NCI-H128 (cell line): ENCODE measurements at regions not wholly inside any gene's neighbourhood (a gene's known extent, or its start where the extent isn't known, plus 50 kb on each side); places are given as distances from the start of the nearest gene placed in this dataset.
"Not testable (repeated sequence)": the region's sequence is repeated elsewhere in the genome, so short reads cannot be mapped to it uniquely, and the experiment has no call there.

Experiments
- DNase-seq: peaks from one replicate; lab custom pipeline; 2025; ENCODE audit not compliant: unreplicated experiment; lab: John Stamatoyannopoulos, UW

GRCh38 chr7:27032839-27033238 lies 63.0 kb downstream of the HOXA1 start:
- DNase-seq = peak; percentile 55

DNA sequence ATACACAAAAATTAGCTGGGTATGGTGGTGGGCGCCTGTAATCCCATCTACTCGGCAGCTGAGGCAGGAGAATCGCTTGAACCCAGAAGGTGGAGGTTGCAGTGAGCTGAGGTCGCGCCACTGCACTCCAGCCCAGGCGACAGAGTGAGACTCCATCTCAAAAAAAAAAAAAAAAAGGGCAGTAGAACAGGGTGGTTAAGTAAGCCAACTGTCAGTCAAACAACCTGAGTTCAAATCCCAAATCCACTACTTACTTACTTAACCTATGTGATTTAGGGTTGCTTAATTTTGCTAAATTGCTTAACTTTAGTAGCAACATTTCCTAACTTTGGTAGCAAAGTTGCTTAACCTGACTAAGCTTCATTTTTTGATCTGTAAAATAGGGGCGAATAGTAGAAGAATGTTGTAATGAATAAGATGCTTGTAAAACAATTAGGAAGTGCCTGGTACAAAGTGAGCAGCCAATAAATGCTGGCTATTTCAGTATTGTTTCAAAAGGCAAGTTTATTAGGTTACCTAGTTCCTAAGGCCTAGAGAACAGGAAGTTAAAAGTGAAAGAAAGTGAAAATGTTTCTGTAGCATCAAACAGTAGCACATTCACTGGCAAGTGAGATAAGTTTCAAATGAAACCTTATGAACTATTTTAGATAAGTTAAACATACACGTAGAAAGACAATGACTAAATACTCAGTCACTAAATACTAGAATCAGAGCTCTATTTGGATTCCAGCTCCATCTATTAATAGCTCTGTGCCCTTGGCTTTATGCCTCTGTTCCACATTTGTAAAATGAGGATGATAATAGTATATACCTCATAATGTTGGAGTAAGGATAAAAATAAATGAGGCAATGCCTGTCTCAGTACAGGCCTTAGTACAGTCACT lies 64.3 kb downstream of the HOXA1 start:
- no peak for DNase-seq

DNA sequence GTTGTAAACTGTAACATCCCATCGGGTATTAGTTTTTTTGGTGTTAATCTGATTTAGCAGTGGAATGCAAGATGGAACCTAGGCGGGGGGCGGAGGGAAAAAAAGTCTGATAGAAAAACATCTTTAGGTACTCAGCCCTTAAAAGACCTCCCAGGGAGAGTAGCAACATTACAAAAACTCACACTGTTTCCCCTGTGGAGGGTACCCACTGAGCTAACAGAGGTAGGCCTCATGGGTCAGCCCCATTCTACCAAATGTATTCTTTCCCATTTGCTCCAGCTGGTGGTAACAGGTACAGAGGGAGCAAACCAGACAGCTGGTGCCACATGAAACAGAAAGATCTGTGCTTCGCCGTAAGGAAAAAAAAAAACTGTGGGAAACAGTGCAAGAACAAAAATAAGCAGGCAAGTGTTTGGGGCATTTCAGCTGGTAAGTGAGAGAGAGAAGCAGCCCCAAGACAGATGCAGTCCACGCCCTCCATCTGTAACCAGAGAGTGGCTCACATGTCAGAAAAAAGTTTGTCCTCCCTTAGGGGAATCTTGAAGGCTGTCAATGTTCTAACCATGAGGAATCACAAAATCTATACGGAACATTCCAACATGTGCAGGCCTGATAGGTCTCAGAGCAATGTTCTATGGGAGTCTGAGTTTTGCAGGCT lies 65.3 kb downstream of the HOXA1 start:
- no peak for DNase-seq

GRCh38 chr7:27025270-27025669 lies 70.5 kb downstream of the HOXA1 start:
- DNase-seq = no peak

- DNase-seq = no peak
Observed at GRCh38 chr7:27010068-27010467, 85.7 kb downstream of the HOXA1 start.

DNA sequence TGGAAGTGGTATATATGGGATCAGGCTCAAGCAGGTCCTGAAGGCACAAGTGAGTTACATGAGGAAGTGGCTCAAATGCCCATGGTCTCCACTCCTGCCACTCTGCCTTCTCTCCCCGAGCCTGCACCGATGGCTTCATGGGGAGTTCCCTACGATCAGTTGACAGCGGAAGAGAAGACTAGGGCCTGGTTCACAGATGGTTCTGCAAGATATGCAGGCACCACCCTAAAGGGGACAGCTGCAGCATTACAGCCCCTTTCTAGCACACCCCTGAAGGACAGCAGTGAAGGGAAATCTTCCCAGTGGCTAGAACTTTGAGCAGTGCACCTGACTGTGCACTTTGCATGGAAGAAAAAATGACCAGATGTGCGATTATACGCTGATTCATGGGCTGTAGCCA lies 95.3 kb downstream of the HOXA1 start:
- DNase-seq = no peak

DNA sequence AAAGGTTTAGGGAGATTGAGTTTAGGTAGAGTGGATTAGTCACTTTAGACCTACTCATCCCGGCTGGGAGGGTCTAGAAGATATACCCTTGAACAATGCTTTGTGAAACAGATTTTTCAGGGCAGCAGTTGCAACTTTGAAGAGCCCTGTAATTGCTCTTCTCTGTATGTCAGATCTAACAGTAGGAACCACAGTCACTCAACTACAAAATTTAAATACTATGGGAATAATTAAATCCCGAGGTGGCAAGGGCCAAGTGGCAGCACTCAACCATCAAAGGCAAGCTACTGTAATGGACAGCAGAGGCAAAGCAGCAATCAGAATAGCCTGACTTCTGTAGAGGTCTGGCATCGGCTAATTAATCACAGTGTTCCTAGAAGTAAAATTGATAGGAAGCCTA lies 97.5 kb downstream of the HOXA1 start:
- not testable (repeated sequence) for DNase-seq

DNA sequence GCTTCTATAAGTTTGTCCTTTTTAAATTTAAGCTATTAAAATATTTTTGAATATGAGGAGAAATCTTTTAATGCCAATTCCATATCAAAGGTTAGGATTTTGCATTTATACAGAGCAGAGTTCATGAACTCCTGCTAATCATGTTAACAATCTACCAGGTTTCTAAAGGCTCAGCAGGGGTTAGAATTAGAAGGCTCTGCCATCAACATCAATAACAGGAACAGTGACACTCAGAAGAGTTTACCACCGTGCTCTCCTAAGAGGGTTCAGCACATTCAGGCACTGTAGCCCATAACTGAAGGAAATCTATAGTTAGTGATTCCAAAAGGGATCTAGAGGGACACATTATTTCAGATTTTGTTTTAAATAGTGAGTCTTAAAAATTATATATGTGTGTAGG lies 100.1 kb downstream of the HOXA1 start:
- no peak for DNase-seq

DNA sequence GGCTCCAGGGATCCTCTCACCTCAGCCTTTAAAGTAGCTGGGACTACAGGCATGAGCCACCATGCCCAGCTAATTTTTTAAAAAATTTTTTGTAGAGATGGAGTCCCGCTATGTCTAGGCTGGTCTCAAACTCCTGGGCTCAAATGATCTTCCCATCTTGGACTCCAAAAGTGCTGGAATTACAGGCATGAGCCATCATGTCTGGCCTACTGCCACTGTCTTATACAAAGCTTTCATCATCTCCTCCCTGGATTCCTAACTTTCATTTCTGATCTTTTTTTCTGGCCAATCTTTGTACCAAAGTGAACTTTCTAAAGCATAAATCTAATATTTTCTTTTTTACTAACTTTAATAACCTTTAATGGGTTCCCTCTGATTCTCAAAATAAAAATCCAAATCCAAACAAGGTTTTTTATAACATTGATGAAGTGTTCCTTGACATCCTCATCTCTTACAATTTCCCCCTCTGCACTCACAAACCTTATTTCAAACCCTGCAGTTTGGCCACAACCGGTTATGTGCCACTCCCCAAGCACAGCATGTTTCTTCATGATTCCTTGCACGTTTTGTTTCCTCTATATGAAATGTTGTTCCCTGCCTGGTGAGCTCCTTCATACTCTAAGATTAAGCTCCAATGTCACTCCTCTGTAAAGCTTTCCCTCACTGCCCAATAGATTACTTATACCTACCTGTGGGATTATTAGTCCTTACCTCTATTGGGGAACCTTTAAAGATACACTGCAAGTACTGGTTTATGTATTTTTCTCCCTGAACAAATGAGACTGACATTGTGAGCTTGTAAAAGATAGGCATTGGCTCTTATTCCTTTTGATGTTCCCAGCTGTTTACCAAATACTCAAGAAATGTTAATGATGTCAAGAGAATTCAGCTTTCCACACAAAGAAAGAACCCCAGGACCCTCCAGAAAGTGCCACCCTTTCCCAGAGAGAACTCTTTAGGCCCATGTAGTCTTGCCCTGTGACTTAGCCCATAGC lies 101.7 kb downstream of the HOXA1 start:
- no peak for DNase-seq

DNA sequence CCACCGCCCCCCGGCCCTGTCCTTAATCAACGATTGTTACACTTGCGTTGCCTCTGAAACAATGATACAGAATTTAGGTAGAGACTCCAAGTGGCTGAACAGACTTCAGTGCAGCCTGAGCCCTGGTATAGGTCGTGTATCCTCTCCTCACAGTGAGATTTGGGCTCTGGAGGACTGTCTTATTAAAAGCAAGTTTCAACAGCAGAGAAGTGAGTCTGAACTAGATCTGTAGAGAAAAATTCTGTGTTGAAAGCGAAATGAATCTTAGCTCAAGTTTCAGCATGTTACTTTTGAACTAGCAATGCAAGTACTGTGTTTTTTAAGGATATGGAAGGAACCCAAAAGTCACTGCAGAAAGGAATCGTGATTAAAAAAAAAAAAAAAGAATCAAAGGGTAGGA lies 103.1 kb downstream of the HOXA1 start:
- DNase-seq = no peak

- DNase-seq = no peak
Observed at GRCh38 chr7:26991796-26992195, 104.0 kb downstream of the HOXA1 start.

GRCh38 chr7:26989897-26990670 lies 105.7 kb downstream of the HOXA1 start:
- DNase-seq = no peak

DNA sequence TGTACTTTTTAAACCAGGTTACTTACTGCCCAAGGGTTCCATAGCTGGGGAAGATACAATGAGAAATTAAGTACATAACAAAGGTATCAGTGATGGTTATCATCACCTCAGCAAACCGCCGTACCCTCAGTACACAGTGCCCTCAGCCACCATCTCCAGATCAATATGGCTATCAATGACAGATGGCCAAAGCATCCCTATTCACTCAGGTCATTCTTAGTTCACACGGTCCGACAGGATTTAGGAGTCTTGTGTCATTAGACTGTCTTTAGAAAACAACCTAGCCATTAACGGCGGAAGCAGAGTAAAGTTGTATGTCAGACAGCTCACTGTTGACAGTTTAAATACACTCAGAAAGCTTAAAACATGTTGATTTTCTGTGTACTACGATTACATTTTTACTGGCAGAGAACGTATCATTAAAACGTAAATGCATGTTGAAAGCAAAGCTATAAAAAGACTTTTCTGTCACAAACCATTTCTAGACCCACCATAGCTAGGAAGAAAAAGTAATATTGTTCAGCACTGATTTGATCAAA lies 106.9 kb downstream of the HOXA1 start:
- DNase-seq = no peak

DNA sequence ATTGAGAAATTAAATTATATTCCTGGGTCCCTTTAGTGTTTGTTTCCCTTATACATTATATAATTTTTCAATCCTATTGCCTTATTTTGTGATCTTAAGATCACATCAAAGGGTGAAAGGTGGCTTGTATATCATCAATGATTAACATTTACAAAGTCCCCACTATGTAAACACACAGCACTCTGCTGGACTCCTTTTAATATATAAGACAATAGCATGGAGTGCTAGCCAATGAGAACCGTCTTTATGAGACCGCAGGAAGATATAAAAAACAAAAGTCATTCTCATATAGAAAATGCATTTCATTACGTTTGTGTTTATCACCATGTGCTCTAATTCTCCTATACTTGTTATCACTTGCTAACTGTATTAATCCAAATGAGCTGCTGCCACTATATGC lies 108.5 kb downstream of the HOXA1 start:
- DNase-seq = no peak

GRCh38 chr7:26978146-26978545 lies 113.8 kb upstream of the SKAP2 start:
- no peak for DNase-seq

- DNase-seq = no peak
Observed at GRCh38 chr7:26976840-26977239, 112.5 kb upstream of the SKAP2 start.

DNA sequence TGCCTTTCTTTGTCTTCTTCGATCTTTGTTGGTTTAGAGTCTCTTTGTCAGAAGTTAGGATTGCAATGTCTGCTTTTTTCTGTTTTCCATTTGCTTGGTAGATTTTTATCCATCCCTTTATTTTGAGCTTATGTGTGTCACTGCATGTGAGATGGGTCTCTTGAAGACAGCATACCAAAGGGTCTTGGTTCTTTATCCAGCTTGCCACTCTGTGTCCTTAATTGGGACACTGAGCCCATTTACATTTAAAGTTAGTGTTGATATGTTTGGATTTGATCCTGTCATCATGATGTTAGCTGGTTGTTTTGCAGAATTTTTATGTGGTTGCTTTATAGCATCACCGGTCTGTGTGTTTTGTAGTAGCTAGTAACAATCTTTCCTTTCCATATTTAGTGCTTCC lies 107.5 kb upstream of the SKAP2 start:
- not testable (repeated sequence) for DNase-seq

DNA sequence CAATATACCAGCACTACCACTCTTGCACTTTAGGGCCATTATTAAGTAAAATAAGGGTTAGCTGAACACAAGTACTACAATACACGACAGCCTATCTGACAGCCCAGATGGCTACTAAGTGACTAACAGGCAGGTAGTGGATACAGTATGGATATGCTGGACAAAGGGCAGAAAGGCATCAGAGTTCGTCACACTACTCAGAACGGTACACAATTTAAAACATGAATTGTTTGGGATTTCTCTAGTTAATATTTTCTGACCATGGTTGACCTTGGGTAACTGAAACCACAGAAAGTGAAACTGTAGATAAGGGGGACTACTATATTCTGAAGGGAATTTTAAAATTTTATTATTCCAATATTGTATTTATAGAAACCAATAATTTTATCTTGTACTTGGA lies 101.3 kb upstream of the SKAP2 start:
- no peak for DNase-seq

DNA sequence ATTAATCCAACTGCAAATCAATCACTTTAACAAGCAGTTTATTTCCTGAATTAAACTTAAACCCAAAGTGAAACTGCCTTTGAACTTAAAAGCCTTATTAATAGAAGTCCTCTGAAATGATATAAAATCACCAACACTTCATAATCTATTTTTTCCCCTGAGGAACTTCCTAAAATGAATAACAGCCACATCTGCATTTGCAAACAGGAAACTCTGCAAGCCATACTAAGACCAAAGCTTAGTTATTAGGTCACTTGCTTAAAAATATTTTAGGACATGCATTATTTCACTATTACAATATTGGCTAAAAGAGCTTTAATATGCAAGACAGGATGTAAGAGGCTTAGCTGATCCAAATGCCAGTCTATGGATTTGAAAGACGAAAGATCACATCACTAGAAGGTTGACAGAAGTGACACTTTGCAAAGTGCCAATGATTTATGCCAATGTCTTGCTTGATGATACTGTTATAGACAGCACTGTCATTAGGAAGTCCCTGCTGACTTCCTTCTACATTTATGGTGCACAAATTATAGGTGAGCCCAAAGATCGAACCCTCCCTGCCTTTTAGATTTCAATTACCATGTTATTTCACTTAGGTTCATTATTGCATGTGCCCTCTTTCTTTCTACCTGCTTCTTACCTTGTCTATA lies 99.9 kb upstream of the SKAP2 start:
- no peak for DNase-seq

GRCh38 chr7:26959290-26959689 lies 94.9 kb upstream of the SKAP2 start:
- no peak for DNase-seq
